Choroid plexus epithelial cell (primary cell): ENCODE measurements at regions not wholly inside any gene's neighbourhood (a gene's known extent, or its start where the extent isn't known, plus 50 kb on each side); places are given as distances from the start of the nearest gene placed in this dataset.

ENCODE experiments used
- DNase-seq: peaks from one replicate; pipeline ENCODE4 v3.0.0-alpha.2; 2010; ENCODE audit warnings: low read depth
- H3K4me3 ChIP-seq: 2 replicates; pipeline ENCODE4 v1.5.1; 2011; ENCODE audit warnings: low read depth, mild to moderate bottlenecking, control low read depth, low read length, moderate library complexity
- TF ChIP-seq, protein P1 (sequence below): conservative IDR thresholded peaks from 2 replicates; pipeline ENCODE4 v1.5.1; 2011; ENCODE audit warnings: low read depth, mild to moderate bottlenecking, control low read depth, inconsistent platforms, low read length, moderate library complexity

DNA sequence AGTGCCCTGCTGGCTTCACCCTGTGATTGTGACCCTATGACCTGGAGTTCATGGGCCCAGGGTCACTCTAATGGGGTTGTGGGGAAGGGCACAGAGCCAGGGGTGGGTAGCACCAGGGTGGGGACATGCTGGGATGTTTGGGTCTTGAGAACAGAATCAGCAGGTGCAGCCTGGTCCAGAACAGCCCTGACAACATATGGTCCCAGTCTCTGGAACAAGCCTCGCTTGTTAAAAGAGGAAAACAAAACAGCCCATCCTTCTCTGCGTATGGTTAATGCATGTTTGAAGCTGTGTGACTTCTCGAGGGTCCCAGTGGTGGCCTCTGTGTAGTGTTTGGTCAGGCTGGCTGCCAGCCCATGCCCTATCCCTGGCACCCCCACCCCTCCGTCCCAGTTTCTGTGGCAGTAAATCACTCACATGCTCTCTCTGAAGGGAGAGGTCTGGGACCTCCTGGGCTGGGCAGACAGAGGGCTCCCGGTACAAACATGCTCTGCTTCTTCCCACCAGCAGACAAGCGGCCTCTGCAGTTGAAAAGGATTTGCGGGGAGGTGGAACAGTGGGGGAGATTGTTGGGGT lies 79.4 kb downstream of the FAM241B start:
- no peak for DNase-seq
- TF ChIP-seq, protein P1, sequence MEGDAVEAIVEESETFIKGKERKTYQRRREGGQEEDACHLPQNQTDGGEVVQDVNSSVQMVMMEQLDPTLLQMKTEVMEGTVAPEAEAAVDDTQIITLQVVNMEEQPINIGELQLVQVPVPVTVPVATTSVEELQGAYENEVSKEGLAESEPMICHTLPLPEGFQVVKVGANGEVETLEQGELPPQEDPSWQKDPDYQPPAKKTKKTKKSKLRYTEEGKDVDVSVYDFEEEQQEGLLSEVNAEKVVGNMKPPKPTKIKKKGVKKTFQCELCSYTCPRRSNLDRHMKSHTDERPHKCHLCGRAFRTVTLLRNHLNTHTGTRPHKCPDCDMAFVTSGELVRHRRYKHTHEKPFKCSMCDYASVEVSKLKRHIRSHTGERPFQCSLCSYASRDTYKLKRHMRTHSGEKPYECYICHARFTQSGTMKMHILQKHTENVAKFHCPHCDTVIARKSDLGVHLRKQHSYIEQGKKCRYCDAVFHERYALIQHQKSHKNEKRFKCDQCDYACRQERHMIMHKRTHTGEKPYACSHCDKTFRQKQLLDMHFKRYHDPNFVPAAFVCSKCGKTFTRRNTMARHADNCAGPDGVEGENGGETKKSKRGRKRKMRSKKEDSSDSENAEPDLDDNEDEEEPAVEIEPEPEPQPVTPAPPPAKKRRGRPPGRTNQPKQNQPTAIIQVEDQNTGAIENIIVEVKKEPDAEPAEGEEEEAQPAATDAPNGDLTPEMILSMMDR: no peak
- no peak overlapping the region for H3K4me3 ChIP-seq

DNA sequence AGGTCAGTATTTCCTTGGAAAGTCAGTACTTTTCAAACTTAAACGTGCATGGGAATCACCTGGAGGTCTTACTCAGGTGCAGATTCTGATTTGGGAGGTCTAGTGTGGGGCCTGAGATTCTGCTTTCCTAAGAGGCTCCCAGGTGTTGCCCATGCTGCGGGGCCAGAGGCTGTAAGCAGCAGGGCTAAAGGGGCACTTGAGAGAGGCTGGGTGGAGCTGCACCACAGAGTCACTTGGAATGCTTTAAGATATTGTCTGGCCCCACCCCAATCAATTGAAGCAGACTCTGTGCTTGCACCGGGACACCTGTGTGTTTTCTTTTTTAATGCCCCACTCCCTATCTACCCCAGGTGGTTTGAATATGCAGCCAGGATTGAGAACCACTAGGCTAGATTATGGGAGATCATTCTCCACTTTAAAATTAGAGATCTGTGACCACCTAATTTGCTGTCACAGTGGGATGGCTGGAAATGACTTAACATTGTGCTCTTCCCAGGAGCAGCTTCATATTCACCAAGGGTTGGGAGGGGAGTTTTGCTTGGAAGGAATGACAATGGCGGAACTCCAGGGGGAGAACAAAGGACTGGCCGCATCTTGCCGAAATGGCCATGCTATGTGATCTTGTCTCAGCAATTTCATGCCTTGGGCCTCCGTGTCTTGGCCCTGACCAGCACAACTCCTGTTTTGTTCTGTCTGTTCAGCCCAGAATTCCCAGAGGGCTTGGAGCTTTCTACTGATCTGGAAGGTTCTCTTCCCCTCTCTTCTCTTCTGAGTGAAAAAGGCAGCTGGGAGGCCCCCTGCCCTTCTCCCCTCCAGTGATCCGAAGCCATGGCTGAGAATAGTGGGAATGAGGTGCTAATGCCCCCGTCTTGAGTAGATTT lies 80.2 kb downstream of the FAM241B start:
- TF ChIP-seq, protein P1: no peak
- DNase-seq: no peak
- H3K4me3 ChIP-seq: no peak overlapping the region

DNA sequence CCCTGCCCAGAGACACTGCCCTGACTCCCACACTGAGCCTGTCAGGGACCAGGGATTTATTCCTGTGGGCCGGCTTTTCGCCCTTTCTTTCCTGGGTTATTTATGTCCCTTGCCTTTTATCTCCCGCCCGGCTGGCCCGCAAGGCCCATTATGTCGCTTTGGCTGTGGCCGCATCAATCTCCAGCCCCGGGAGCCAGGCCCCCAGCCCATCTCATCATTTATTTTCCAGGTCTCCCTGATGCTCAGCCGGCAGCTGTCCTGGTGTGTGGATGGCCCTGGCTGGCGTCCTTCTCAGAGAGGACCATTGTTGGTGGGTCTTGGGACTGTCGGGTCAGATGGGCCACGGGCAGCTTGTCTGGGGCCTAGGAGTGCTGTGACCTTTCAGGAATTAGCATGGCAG lies 82.3 kb downstream of the FAM241B start:
- H3K4me3 ChIP-seq: no peak overlapping the region
- TF ChIP-seq, protein P1: no peak
- DNase-seq: no peak

DNA sequence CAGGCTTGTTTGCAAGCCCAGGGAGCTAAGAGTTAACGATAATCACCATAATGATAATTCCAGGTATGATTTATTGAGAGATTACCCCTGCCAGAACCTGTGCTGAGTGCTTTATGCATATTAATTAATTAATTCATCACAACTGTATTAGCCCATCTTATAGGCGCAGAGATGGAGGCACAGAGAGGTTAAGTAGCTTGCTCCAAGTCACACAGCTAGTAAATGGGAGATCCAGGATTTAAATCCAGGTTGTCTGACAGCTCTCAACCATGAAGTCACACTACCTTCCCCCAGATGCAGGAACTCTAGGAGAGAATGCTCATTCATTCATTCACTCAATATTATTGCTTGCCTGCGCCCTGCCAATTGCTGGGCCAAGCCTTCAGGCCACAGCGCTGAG lies 84.5 kb downstream of the FAM241B start:
- TF ChIP-seq, protein P1: no peak
- no peak for DNase-seq
- H3K4me3 ChIP-seq: no peak overlapping the region

DNA sequence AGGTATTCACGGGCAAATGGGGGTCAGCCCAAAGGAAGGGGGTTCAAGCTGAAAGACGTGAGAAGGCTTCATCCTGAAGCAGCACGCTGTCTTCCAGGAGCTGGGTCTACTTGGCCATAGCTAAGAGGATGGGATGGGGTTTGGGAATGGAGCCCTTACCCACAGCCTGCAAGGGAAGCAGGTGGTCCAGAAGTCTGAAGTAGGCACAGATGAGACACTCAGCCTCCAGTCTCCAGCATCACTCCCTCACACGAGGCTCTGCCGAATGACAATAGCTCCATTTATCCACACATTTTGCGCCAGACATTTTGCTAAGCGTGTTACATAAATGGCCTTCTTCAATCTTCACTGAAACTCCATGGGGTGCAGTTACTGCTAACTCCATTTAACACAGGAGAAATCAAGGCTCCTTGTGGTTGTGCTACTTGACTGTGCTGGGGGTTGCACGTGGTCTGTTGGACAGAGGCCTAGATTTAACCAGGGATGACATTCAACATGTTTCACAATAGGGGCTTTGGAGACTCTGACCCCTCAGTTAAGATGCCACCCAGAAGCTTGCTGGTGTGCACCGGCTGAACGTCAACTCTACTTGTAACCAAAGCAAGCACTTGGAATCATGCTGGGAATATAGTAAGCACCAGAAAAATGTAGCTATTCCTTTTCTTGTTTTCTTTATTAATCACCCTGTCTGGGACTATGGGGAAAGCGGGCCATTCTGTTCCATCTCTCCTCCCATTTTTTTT lies 85.3 kb downstream of the FAM241B start:
- TF ChIP-seq, protein P1: no peak
- no peak overlapping the region for H3K4me3 ChIP-seq
- peak; percentile 96 for DNase-seq

DNA sequence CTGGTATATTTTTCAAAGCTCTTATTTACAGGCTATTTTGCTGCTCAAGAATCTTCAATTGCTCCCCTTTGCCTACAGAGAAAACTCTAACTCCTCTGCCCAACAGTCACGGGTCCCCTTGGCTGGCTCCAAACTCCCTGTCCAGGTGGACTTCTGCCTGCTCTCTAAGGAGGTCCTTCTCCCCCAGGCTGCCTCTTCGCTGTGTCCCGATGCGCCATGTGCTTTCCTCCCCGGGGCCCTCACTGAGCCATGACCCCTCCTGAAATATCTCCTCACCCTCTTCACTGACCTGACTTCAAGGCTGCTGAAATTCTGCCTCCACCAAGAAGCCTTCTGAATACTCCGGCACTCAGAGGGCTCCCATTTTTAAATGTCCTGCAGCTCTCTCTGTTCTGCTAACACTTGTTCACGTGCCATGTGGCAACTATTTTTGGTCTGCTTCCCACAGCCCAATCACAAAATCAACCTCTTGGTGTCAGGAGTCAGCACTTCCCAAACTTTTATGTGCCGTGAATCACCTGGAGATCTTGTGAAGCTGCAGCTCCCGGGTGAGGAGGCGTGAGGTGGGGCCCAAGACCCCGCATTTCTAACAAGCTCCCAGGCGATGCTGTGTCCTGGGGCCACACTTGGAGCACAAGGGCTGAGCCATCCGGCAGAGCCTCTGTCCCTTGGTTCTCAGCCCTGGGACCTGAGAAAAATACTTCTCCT lies 85.7 kb upstream of the COL13A1 start:
- no peak overlapping the region for H3K4me3 ChIP-seq
- TF ChIP-seq, protein P1: no peak
- DNase-seq: no peak
